ENCODE measurements at regions not wholly inside any gene's neighbourhood (a gene's known extent, or its start where the extent isn't known, plus 50 kb on each side); places are given as distances from the start of the nearest gene placed in this dataset.

- CTCF ChIA-PET, result no interaction called here
- no peak for ATAC-seq (ENCODE audit: low read depth)
These were observed 1074.4 kb upstream of the GYPC start for GRCh38 chr2:125581557-125581956.

GRCh38 chr2:125582516-125582915 lies 1073.4 kb upstream of the GYPC start:
- H3K4me2 ChIP-seq (replicated peaks; ENCODE audit: low read depth, low read length, poor library complexity, severe bottlenecking), result no peak overlapping the region
- H3K27me3 ChIP-seq (replicated peaks in 1 of 4; ENCODE audit: control extremely low read depth in 1 of 4, control insufficient read depth in 3 of 4, insufficient read depth in 4 of 4, low read length in 3 of 4), result no peaks in the 10 kb centered on the region
- no peak overlapping the region for H3K4me3 ChIP-seq (ENCODE audit: control extremely low read depth in 1 of 5, extremely low read depth in 1 of 5, insufficient read depth in 1 of 5, low read depth in 2 of 5, low read length in 4 of 5)
- H3K27ac ChIP-seq (ENCODE audit: low read length in 2 of 2), result no peak overlapping the region
- Mint-ChIP-seq H3K4me1 (no peaks in the 10 kb centered on the region), H3K4me3 (no peak overlapping the region), H3K27ac (no peak overlapping the region), H3K27me3 (no peaks in the 10 kb centered on the region), H3K9me3 (ENCODE audit: insufficient read depth) (no peaks in the 10 kb centered on the region)
- intact Hi-C loops (cut with micrococcal nuclease), result no loop called here
- no peaks in the 10 kb centered on the region for H3K4me1 ChIP-seq (ENCODE audit: control insufficient read depth in 2 of 2, insufficient read depth in 2 of 2, low read length in 2 of 2)
- H2AFZ ChIP-seq (ENCODE audit: insufficient read depth, low read depth, low read length, poor library complexity, severe bottlenecking), result no peak overlapping the region
- no peaks in the 10 kb centered on the region for H3K9me3 ChIP-seq (ENCODE audit: control extremely low read depth in 1 of 3, control insufficient read depth in 2 of 3, insufficient read depth in 1 of 3, low read length in 2 of 3)
- no peaks in the 10 kb centered on the region for H3K79me2 ChIP-seq (ENCODE audit: control insufficient read depth, insufficient read depth, low read length)
- CTCF ChIA-PET, result no interaction called here
- H4K20me1 ChIP-seq (ENCODE audit: control insufficient read depth, insufficient read depth, low read length, poor library complexity, severe bottlenecking), result no peaks in the 10 kb centered on the region
- ATAC-seq (ENCODE audit: low read depth) (no peak), DNase-seq (no peak)
- no peak overlapping the region for H3K9ac ChIP-seq (ENCODE audit: low read length)
- POLR2A ChIA-PET, result no interaction called here
- TF ChIP-seq CTCF (IDR thresholded peaks at IDR 0.05) (no peak), EZH2 (IDR thresholded peaks at IDR 0.05; ENCODE audit: borderline replicate concordance, insufficient read depth, low read depth, low read length, poor library complexity, severe bottlenecking) (no peak)
- WGBS (ENCODE audit: insufficient coverage), result no CpG with 5 or more reads among the region's 1 CpG
- no peaks in the 10 kb centered on the region for H3K36me3 ChIP-seq (replicated peaks in 1 of 2; ENCODE audit: control extremely low read depth in 1 of 2, control insufficient read depth in 1 of 2, extremely low read depth in 1 of 2, insufficient read depth in 2 of 2, low read length in 1 of 2)

More at GRCh38 chr2:125581557-125581956, 1074.4 kb upstream of the GYPC start:
- POLR2A ChIA-PET, result no interaction called here
- H2AFZ ChIP-seq (ENCODE audit: insufficient read depth, low read depth, low read length, poor library complexity, severe bottlenecking), result no peak overlapping the region
- Mint-ChIP-seq H3K4me3 (no peak overlapping the region), H3K27me3 (no peaks in the 10 kb centered on the region), H3K9me3 (ENCODE audit: insufficient read depth) (peaks cover under 1% of the 10 kb centered on the region), H3K4me1 (no peaks in the 10 kb centered on the region), H3K27ac (no peak overlapping the region)
- no peaks in the 10 kb centered on the region for H3K36me3 ChIP-seq (replicated peaks in 1 of 2; ENCODE audit: control extremely low read depth in 1 of 2, control insufficient read depth in 1 of 2, extremely low read depth in 1 of 2, insufficient read depth in 2 of 2, low read length in 1 of 2)
- no peak overlapping the region for H3K9ac ChIP-seq (ENCODE audit: low read length)
- intact Hi-C loops (cut with micrococcal nuclease), result no loop called here
- H3K79me2 ChIP-seq (ENCODE audit: control insufficient read depth, insufficient read depth, low read length), result no peaks in the 10 kb centered on the region
- H3K4me3 ChIP-seq (ENCODE audit: control extremely low read depth in 1 of 5, extremely low read depth in 1 of 5, insufficient read depth in 1 of 5, low read depth in 2 of 5, low read length in 4 of 5), result no peak overlapping the region
- no peak overlapping the region for H3K4me2 ChIP-seq (replicated peaks; ENCODE audit: low read depth, low read length, poor library complexity, severe bottlenecking)
- no peaks in the 10 kb centered on the region for H3K4me1 ChIP-seq (ENCODE audit: control insufficient read depth in 2 of 2, insufficient read depth in 2 of 2, low read length in 2 of 2)
- no peaks in the 10 kb centered on the region for H3K27me3 ChIP-seq (replicated peaks in 1 of 4; ENCODE audit: control extremely low read depth in 1 of 4, control insufficient read depth in 3 of 4, insufficient read depth in 4 of 4, low read length in 3 of 4)
- no peak for DNase-seq
- TF ChIP-seq EZH2 (IDR thresholded peaks at IDR 0.05; ENCODE audit: borderline replicate concordance, insufficient read depth, low read depth, low read length, poor library complexity, severe bottlenecking) (no peak), CTCF (IDR thresholded peaks at IDR 0.05) (no peak)
- H3K9me3 ChIP-seq (ENCODE audit: control extremely low read depth in 1 of 3, control insufficient read depth in 2 of 3, insufficient read depth in 1 of 3, low read length in 2 of 3), result no peaks in the 10 kb centered on the region
- H4K20me1 ChIP-seq (ENCODE audit: control insufficient read depth, insufficient read depth, low read length, poor library complexity, severe bottlenecking), result no peaks in the 10 kb centered on the region
- 0% methylated on average over 1 of the region's 4 CpGs for WGBS (ENCODE audit: insufficient coverage)
- no peak overlapping the region for H3K27ac ChIP-seq (ENCODE audit: low read length in 2 of 2)
